HAP-1 (cell line): ENCODE measurements at regions not wholly inside any gene's neighbourhood (a gene's known extent, or its start where the extent isn't known, plus 50 kb on each side); places are given as distances from the start of the nearest gene placed in this dataset.
A peak's percentile ranks its signal among the peaks of the same experiment; 100 is the strongest.

ENCODE experiments used
- DNase-seq, 2 experiments: peaks; one replicate each; pipeline ENCODE4 v3.0.0-alpha.2; 2016 to 2020; ENCODE audit warnings: low spot score in 2 of 2
- H3K27me3 ChIP-seq: fragments of 250-450 bp; sonication (Bioruptor Pico); 2 replicates; pipeline ENCODE4 v1.5.1; 2020; ENCODE audit warnings: low read depth, mild to moderate bottlenecking, moderate library complexity
- H3K36me3 ChIP-seq: fragments of 250-450 bp; sonication (Bioruptor Pico); replicated peaks from 2 replicates; pipeline ENCODE4 v1.5.1; 2020; ENCODE audit warnings: mild to moderate bottlenecking
- H3K4me1 ChIP-seq: fragments of 250-450 bp; sonication (Bioruptor Pico); 2 replicates; pipeline ENCODE4 v1.5.1; 2020; ENCODE audit warnings: mild to moderate bottlenecking
- H3K4me3 ChIP-seq: fragments of 250-450 bp; sonication (Bioruptor Pico); 2 replicates; pipeline ENCODE4 v1.5.1; 2020; ENCODE audit warnings: mild to moderate bottlenecking, moderate library complexity
- H3K9me3 ChIP-seq: fragments of 250-450 bp; sonication (Bioruptor Pico); 2 replicates; pipeline ENCODE4 v1.5.1; 2020; ENCODE audit warnings: mild to moderate bottlenecking, moderate library complexity
- in situ Hi-C: fragments of 300-500 bp; cut with MboI; formaldehyde crosslinking; loops from 3 replicates; pipeline ENCODE4 v1.14.3; 2020; ENCODE audit warnings: low sequenced_read_pairs, inconsistent platforms, mixed read lengths

DNA sequence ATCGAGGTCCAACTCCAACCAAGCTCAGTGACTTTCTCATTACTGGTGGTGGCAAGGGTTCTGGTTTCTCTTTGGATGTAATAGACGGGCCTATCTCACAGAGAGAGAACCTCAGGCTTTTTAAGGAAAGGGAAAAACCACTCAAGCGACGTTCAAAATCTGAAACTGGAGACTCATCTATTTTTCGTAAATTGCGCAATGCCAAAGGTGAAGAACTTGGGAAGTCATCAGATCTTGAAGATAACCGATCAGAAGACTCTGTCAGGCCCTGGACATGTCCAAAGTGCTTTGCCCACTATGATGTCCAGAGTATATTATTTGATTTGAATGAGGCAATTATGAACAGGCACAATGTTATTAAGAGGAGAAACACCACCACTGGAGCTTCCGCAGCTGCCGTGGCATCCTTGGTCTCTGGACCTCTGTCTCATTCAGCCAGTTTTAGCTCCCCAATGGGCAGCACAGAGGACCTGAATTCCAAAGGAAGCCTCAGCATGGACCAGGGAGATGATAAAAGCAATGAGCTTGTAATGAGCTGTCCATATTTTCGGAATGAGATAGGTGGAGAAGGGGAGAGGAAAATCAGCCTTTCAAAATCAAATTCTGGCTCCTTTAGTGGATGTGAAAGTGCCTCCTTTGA, 343.5 kb upstream of the RGS6 start:
- H3K36me3 ChIP-seq = no peaks in the 10 kb centered on the region
- no peak overlapping the region for H3K4me3 ChIP-seq
- in situ Hi-C loops = no loop called here
- DNase-seq = no peak
- H3K27me3 ChIP-seq = no peaks in the 10 kb centered on the region
- no peaks in the 10 kb centered on the region for H3K9me3 ChIP-seq
- H3K4me1 ChIP-seq = peaks cover 24% of the 10 kb centered on the region

DNA sequence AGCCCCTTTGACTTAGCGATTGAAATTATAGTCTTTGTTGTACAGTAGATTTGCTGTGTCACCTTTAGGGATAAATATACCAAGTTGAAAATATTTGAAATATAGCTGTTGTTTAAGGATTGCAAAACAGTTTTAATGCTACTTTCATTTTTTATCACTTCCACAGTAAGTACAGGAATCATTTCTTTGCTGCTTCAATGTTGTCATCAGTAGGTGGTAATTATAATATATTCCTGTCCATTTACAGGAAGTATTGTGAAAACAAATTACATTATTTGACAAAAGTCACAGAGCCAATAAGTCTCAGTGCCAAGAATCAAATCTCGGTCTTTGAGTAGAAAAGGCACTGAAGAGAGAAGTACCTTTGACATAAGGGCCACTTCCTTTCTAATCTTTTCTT, 342.6 kb upstream of the RGS6 start:
- Histone ChIP-seq H3K4me1 (peaks cover 24% of the 10 kb centered on the region), H3K4me3 (no peak overlapping the region), H3K27me3 (no peaks in the 10 kb centered on the region), H3K36me3 (no peaks in the 10 kb centered on the region), H3K9me3 (no peaks in the 10 kb centered on the region)
- no peak for DNase-seq
- in situ Hi-C loops = no loop called here

- Histone ChIP-seq H3K4me1 (peaks cover 24% of the 10 kb centered on the region), H3K36me3 (no peaks in the 10 kb centered on the region), H3K4me3 (no peak overlapping the region), H3K9me3 (no peaks in the 10 kb centered on the region), H3K27me3 (no peaks in the 10 kb centered on the region)
- in situ Hi-C loops = no loop called here
- DNase-seq = no peak
Observed at GRCh38 chr14:71590131-71590530, 342.1 kb upstream of the RGS6 start.

DNA sequence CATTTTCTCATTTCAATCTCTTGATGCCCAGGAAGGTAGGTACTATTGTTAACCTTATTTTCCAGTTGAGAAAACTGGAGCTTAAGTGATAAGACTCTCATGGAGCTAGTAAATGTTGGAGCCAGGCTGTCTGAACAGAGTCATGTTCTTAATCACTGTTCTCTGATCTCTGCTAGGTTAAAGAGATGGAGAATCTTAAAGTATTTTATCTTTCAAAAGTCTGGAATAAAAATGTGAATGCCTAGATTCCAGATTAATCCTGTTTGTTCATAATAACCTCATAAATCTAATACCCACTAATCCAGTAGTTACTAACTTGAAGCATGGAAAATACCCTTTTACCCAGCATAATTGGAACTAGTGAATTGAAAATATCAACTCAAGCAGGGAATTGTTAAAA, 341.0 kb upstream of the RGS6 start:
- in situ Hi-C loops = no loop called here
- Histone ChIP-seq H3K27me3 (no peaks in the 10 kb centered on the region), H3K9me3 (no peaks in the 10 kb centered on the region), H3K4me1 (peaks cover 19% of the 10 kb centered on the region), H3K36me3 (no peaks in the 10 kb centered on the region), H3K4me3 (no peak overlapping the region)
- peak in 1 of 2 experiments; percentile 16 for DNase-seq

- in situ Hi-C loops = no loop called here
- H3K4me1 ChIP-seq = peaks cover 12% of the 10 kb centered on the region
Observed at GRCh38 chr14:71591929-71592328, 340.3 kb upstream of the RGS6 start.

DNA sequence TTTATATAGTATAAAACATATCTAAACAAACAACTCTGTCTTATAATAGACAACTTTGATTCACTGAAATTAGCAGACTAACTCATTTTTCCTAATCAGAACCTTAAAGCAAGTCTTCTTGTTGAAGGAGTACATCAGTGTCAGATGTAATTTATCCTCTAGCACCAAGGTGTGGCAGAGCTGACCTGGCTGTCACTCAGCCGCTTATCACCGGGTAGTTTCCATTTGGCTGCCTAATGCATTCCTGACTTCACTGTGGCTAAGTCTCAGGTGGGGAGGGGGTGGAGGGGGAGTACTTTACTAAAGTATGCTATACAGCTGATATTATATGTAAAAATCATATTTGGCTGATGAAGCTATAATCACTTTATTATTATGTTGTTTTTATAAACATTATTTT, 339.9 kb upstream of the RGS6 start:
- Histone ChIP-seq H3K36me3 (no peaks in the 10 kb centered on the region), H3K4me1 (peaks cover 8% of the 10 kb centered on the region), H3K4me3 (no peak overlapping the region), H3K27me3 (no peaks in the 10 kb centered on the region), H3K9me3 (no peaks in the 10 kb centered on the region)
- in situ Hi-C loops = no loop called here
- DNase-seq = no peak

More at GRCh38 chr14:71591929-71592328, 340.3 kb upstream of the RGS6 start:
- no peak for DNase-seq
- H3K4me3 ChIP-seq = no peak overlapping the region
- no peaks in the 10 kb centered on the region for H3K9me3 ChIP-seq
- no peaks in the 10 kb centered on the region for H3K27me3 ChIP-seq
- H3K36me3 ChIP-seq = no peaks in the 10 kb centered on the region

DNA sequence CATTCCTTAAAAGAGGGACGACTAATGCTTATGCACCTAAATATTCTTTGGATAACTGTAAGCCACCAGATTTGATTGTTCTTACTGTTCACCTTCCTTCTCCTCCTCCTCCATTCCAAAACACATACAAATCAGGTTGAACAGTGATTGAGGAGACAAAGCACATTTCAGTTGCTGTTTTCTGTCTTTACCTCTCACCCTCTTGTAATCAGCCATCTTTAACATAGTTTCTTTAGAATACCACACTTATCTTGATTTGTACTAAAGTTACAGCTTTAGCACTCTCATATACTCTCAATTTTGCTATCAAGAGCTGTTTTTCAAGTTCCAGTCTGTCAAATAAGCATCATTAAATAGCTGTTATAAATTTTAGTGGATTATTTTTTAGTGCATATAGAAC, 338.3 kb upstream of the RGS6 start:
- H3K4me3 ChIP-seq = no peak overlapping the region
- H3K36me3 ChIP-seq = no peaks in the 10 kb centered on the region
- H3K9me3 ChIP-seq = no peaks in the 10 kb centered on the region
- no peaks in the 10 kb centered on the region for H3K27me3 ChIP-seq
- DNase-seq = no peak
- peaks cover 3% of the 10 kb centered on the region; the same call in 1 of the 2 replicates for H3K4me1 ChIP-seq
- in situ Hi-C loops = no loop called here

- Histone ChIP-seq H3K4me3 (no peak overlapping the region), H3K4me1 (peaks cover 3% of the 10 kb centered on the region), H3K27me3 (no peaks in the 10 kb centered on the region), H3K36me3 (no peaks in the 10 kb centered on the region), H3K9me3 (no peaks in the 10 kb centered on the region)
- DNase-seq = no peak
- in situ Hi-C loops = no loop called here
Observed at GRCh38 chr14:71594821-71595220, 337.4 kb upstream of the RGS6 start.

DNA sequence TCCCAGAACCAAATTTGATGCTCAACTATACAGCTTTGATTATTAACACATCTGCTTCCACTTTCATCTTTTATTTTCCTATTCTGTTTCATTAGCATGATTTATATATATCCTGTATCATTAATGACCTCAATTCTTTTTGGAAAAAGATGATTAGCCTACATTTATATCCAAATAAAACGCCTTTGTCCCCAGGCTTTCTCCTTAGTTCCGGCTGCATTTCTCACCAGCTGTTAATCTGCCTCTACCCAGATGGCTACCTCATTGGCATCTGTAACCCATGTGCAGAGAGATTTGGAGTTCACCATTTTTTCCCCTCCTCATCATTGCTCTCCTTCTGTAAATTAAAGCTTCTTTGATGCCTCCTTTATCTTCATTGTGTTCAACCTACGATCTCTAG, 336.8 kb upstream of the RGS6 start:
- peaks cover 3% of the 10 kb centered on the region for H3K4me1 ChIP-seq
- no peaks in the 10 kb centered on the region for H3K27me3 ChIP-seq
- no peak for DNase-seq
- no peak overlapping the region for H3K4me3 ChIP-seq
- in situ Hi-C loops = no loop called here
- peaks cover 5% of the 10 kb centered on the region for H3K9me3 ChIP-seq
- H3K36me3 ChIP-seq = no peaks in the 10 kb centered on the region

DNA sequence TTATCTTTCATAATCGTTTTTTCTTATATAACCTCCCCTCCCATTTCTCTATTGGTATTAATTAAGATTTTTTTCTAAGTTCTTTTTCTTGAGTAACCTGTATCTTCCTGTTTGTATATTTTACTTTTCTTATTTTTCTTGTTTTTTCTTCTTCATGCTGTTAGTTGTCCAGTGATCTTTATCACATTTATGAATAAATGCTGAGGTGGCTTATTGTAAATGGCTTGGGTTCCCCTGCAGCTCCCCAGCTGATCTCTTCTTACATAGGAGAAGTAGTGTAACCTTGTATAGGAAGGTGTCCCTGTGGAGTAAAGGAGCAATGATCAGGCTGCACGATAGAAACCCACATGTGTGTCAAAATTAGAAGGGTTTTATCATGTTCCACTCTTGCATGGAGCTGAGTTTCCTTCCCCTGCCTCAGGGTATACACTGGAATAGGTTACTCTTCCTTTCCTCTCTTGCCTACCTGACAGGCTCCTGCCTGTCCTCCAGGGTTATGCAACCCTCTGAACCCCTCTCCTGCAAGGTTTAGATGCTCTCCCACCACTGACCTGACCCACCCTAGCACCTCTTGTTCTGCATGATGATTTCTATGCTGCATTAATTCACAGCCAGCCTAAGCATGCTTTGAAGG, 334.8 kb upstream of the RGS6 start:
- Histone ChIP-seq H3K4me1 (no peaks in the 10 kb centered on the region; the same call in 1 of the 2 replicates), H3K9me3 (peaks cover 5% of the 10 kb centered on the region), H3K4me3 (no peak overlapping the region), H3K36me3 (no peaks in the 10 kb centered on the region), H3K27me3 (no peaks in the 10 kb centered on the region)
- in situ Hi-C loops = no loop called here
- no peak for DNase-seq

GRCh38 chr14:71597955-71598660, 334.1 kb upstream of the RGS6 start:
- Histone ChIP-seq H3K36me3 (no peaks in the 10 kb centered on the region), H3K27me3 (no peaks in the 10 kb centered on the region), H3K4me1 (no peaks in the 10 kb centered on the region; the same call in 1 of the 2 replicates), H3K9me3 (peaks cover 5% of the 10 kb centered on the region), H3K4me3 (no peak overlapping the region)
- in situ Hi-C loops = no loop called here
- DNase-seq = no peak

- in situ Hi-C loops = no loop called here
- no peak for DNase-seq
- Histone ChIP-seq H3K9me3 (peaks cover 5% of the 10 kb centered on the region), H3K27me3 (no peaks in the 10 kb centered on the region), H3K4me1 (no peaks in the 10 kb centered on the region; the same call in 1 of the 2 replicates), H3K36me3 (no peaks in the 10 kb centered on the region), H3K4me3 (no peak overlapping the region)
Observed at GRCh38 chr14:71600309-71600708, 331.9 kb upstream of the RGS6 start.

- no peaks in the 10 kb centered on the region for H3K36me3 ChIP-seq
- H3K4me1 ChIP-seq = no peaks in the 10 kb centered on the region; the same call in 1 of the 2 replicates
- in situ Hi-C loops = no loop called here
Observed at GRCh38 chr14:71602524-71602923, 329.7 kb upstream of the RGS6 start.

GRCh38 chr14:71604231-71604630, 328.0 kb upstream of the RGS6 start:
- in situ Hi-C loops = no loop called here
- no peaks in the 10 kb centered on the region for H3K36me3 ChIP-seq

More at GRCh38 chr14:71602524-71602923, 329.7 kb upstream of the RGS6 start:
- no peak overlapping the region for H3K4me3 ChIP-seq
- DNase-seq = no peak
- no peaks in the 10 kb centered on the region for H3K27me3 ChIP-seq
- peaks cover 5% of the 10 kb centered on the region for H3K9me3 ChIP-seq

More at GRCh38 chr14:71604231-71604630, 328.0 kb upstream of the RGS6 start:
- Histone ChIP-seq H3K27me3 (no peaks in the 10 kb centered on the region), H3K4me1 (no peaks in the 10 kb centered on the region; the same call in 1 of the 2 replicates), H3K4me3 (no peak overlapping the region), H3K9me3 (peaks cover 5% of the 10 kb centered on the region)
- DNase-seq = no peak
